ENCODE measurements at regions not wholly inside any gene's neighbourhood (a gene's known extent, or its start where the extent isn't known, plus 50 kb on each side); places are given as distances from the start of the nearest gene placed in this dataset.

- TF ChIP-seq POLR2A (IDR thresholded peaks at IDR 0.05), result no peak
- TF ChIP-seq, protein P1, sequence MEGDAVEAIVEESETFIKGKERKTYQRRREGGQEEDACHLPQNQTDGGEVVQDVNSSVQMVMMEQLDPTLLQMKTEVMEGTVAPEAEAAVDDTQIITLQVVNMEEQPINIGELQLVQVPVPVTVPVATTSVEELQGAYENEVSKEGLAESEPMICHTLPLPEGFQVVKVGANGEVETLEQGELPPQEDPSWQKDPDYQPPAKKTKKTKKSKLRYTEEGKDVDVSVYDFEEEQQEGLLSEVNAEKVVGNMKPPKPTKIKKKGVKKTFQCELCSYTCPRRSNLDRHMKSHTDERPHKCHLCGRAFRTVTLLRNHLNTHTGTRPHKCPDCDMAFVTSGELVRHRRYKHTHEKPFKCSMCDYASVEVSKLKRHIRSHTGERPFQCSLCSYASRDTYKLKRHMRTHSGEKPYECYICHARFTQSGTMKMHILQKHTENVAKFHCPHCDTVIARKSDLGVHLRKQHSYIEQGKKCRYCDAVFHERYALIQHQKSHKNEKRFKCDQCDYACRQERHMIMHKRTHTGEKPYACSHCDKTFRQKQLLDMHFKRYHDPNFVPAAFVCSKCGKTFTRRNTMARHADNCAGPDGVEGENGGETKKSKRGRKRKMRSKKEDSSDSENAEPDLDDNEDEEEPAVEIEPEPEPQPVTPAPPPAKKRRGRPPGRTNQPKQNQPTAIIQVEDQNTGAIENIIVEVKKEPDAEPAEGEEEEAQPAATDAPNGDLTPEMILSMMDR (IDR thresholded peaks at IDR 0.05), result no peak
- no peak for TF ChIP-seq POLR2AphosphoS5 (IDR thresholded peaks at IDR 0.05)
These were observed 183.0 kb upstream of the PRSS1 start for GRCh38 chr7:142566271-142566670.
